WTC11 (cell line): ENCODE measurements at regions not wholly inside any gene's neighbourhood (a gene's known extent, or its start where the extent isn't known, plus 50 kb on each side); places are given as distances from the start of the nearest gene placed in this dataset.

Experiments
- ATAC-seq: fragments of 200-7000 bp; cut with Tn5 transposase; 2 replicates; pipeline ENCODE4 v1.10.0; 2021; ENCODE audit warnings: mild to moderate bottlenecking, moderate library complexity
- CTCF ChIA-PET: fragments of 300-600 bp; sonication (Branson Sonifier 250); formaldehyde crosslinking; loops from one replicate; lab custom pipeline; 2021; ENCODE audit warnings: antibody characterized with exemption; lab: Charles Lee
- POLR2A ChIA-PET: fragments of 350-600 bp; sonication (Branson Sonifier 250); formaldehyde crosslinking; loops from one replicate; lab custom pipeline; 2021; ENCODE audit warnings: antibody characterized with exemption; lab: Charles Lee
- DNase-seq: peaks from one replicate; pipeline ENCODE4 v3.0.0; 2021; ENCODE audit warnings: low spot score
- H3K27ac Mint-ChIP-seq: 2 replicates; pipeline ENCODE4 v1.8.0; 2021; ENCODE audit warnings: mixed read lengths
- H3K27me3 Mint-ChIP-seq: 2 replicates; pipeline ENCODE4 v1.8.0; 2021; ENCODE audit warnings: low read depth, mild to moderate bottlenecking, moderate library complexity, mixed read lengths
- H3K36me3 Mint-ChIP-seq: 2 replicates; pipeline ENCODE4 v1.8.0; 2021; ENCODE audit warnings: mixed read lengths
- H3K4me1 Mint-ChIP-seq: 2 replicates; pipeline ENCODE4 v1.8.0; 2022; ENCODE audit warnings: mixed read lengths
- H3K4me3 Mint-ChIP-seq: 2 replicates; pipeline ENCODE4 v1.8.0; 2021; ENCODE audit warnings: mild to moderate bottlenecking, moderate library complexity, mixed read lengths
- H3K9me3 Mint-ChIP-seq: 2 replicates; pipeline ENCODE4 v1.8.0; 2021; ENCODE audit warnings: mixed read lengths
- CREM ChIP-seq: sonication (generic); formaldehyde crosslinking; IDR thresholded peaks from 2 replicates; pipeline ENCODE4 v1.8.1; 2022; ENCODE audit warnings: mild to moderate bottlenecking, missing genetic modification reagents, moderate library complexity
- CTCF ChIP-seq: fragments of 200-600 bp; IDR thresholded peaks from 2 replicates; pipeline ENCODE4 v1.8.0; 2022; ENCODE audit warnings: antibody characterized with exemption
- E2F4 ChIP-seq: sonication (generic); formaldehyde crosslinking; IDR thresholded peaks from 2 replicates; pipeline ENCODE4 v1.8.1; 2022; ENCODE audit warnings: low read depth, mild to moderate bottlenecking, moderate library complexity, missing genetic modification reagents, borderline replicate concordance
- EMX1 ChIP-seq: fragments of 250-450 bp; sonication (Bioruptor Pico); IDR thresholded peaks from 2 replicates; pipeline ENCODE4 v1.8.0; 2021; ENCODE audit warnings: mild to moderate bottlenecking
- ERG ChIP-seq: fragments of 250-450 bp; sonication (Bioruptor Pico); IDR thresholded peaks from 2 replicates; pipeline ENCODE4 v1.8.0; 2021; ENCODE audit warnings: mild to moderate bottlenecking
- ETV6 ChIP-seq: sonication (generic); formaldehyde crosslinking; IDR thresholded peaks from 2 replicates; pipeline ENCODE4 v1.8.1; 2022; ENCODE audit warnings: mild to moderate bottlenecking, missing genetic modification reagents
- IRF1 ChIP-seq: sonication (generic); formaldehyde crosslinking; IDR thresholded peaks from 2 replicates; pipeline ENCODE4 v1.8.0; 2023; ENCODE audit warnings: missing genetic modification reagents
- NR1H2 ChIP-seq: sonication (generic); formaldehyde crosslinking; IDR thresholded peaks from 2 replicates; pipeline ENCODE4 v1.9.0; 2021; ENCODE audit warnings: mild to moderate bottlenecking, moderate library complexity, missing genetic modification reagents
- OVOL2 ChIP-seq: fragments of 250-450 bp; sonication (Bioruptor Pico); IDR thresholded peaks from 2 replicates; pipeline ENCODE4 v1.9.0; 2021; ENCODE audit warnings: mild to moderate bottlenecking, borderline replicate concordance
- RORB ChIP-seq: fragments of 250-450 bp; sonication (Bioruptor Pico); IDR thresholded peaks from 2 replicates; pipeline ENCODE4 v1.9.0; 2021; ENCODE audit warnings: mild to moderate bottlenecking
- TCF7 ChIP-seq: sonication (generic); formaldehyde crosslinking; IDR thresholded peaks from 2 replicates; pipeline ENCODE4 v1.8.0; 2022; ENCODE audit warnings: mild to moderate bottlenecking, low read depth, missing genetic modification reagents, moderate library complexity
- USF1 ChIP-seq: sonication (generic); formaldehyde crosslinking; IDR thresholded peaks from 2 replicates; pipeline ENCODE4 v1.8.0; 2022; ENCODE audit warnings: mild to moderate bottlenecking, missing genetic modification reagents
- ZNF219 ChIP-seq: sonication (generic); formaldehyde crosslinking; IDR thresholded peaks from 2 replicates; pipeline ENCODE4 v1.8.0; 2023; ENCODE audit warnings: missing genetic modification reagents, mild to moderate bottlenecking, borderline replicate concordance
- ZNF396 ChIP-seq: fragments of 250-450 bp; sonication (Bioruptor Pico); IDR thresholded peaks from 2 replicates; pipeline ENCODE4 v1.8.0; 2021; ENCODE audit warnings: mild to moderate bottlenecking, moderate library complexity, borderline replicate concordance
- ZNF416 ChIP-seq: fragments of 250-450 bp; sonication (Bioruptor Pico); IDR thresholded peaks from 2 replicates; pipeline ENCODE4 v1.9.0; 2021; ENCODE audit warnings: mild to moderate bottlenecking, inconsistent platforms
- TF ChIP-seq, protein P1 (sequence below): sonication (generic); formaldehyde crosslinking; conservative IDR thresholded peaks from 2 replicates; pipeline ENCODE4 v1.8.1; 2023; ENCODE audit warnings: mild to moderate bottlenecking, low read depth, missing genetic modification reagents, moderate library complexity
- TF ChIP-seq, protein P2 (sequence below): sonication (generic); formaldehyde crosslinking; IDR thresholded peaks from 2 replicates; pipeline ENCODE4 v1.8.1; 2023; ENCODE audit warnings: mild to moderate bottlenecking, missing genetic modification reagents, moderate library complexity
- TF ChIP-seq, protein P3 (sequence below): fragments of 250-450 bp; sonication (Bioruptor Pico); conservative IDR thresholded peaks from 2 replicates; pipeline ENCODE4 v1.9.0; 2021; ENCODE audit warnings: mild to moderate bottlenecking

GRCh38 chr11:97263183-97263858, 873.5 kb downstream of the JRKL start (continued):
- TF ChIP-seq ERG (CRISPR knock-in tag) (no peak), ZNF396 (no peak), ZNF219 (no peak)
- TF ChIP-seq, protein P1, sequence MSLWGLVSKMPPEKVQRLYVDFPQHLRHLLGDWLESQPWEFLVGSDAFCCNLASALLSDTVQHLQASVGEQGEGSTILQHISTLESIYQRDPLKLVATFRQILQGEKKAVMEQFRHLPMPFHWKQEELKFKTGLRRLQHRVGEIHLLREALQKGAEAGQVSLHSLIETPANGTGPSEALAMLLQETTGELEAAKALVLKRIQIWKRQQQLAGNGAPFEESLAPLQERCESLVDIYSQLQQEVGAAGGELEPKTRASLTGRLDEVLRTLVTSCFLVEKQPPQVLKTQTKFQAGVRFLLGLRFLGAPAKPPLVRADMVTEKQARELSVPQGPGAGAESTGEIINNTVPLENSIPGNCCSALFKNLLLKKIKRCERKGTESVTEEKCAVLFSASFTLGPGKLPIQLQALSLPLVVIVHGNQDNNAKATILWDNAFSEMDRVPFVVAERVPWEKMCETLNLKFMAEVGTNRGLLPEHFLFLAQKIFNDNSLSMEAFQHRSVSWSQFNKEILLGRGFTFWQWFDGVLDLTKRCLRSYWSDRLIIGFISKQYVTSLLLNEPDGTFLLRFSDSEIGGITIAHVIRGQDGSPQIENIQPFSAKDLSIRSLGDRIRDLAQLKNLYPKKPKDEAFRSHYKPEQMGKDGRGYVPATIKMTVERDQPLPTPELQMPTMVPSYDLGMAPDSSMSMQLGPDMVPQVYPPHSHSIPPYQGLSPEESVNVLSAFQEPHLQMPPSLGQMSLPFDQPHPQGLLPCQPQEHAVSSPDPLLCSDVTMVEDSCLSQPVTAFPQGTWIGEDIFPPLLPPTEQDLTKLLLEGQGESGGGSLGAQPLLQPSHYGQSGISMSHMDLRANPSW (CRISPR knock-in tag) = no peak

GRCh38 chr11:97269527-97269926, 879.7 kb downstream of the JRKL start:
- Mint-ChIP-seq H3K4me3 (no peak overlapping the region), H3K9me3 (peaks cover 5% of the 10 kb centered on the region), H3K4me1 (no peaks in the 10 kb centered on the region), H3K36me3 (no peaks in the 10 kb centered on the region), H3K27me3 (no peaks in the 10 kb centered on the region), H3K27ac (no peak overlapping the region)
- DNase-seq (no peak), ATAC-seq (peak; percentile 96)
- CTCF ChIA-PET = interaction anchor here (0.7 to 2.3 kb wide), 7 partner anchors 20 to 806 kb away, joined by 3 to 9 read pairs (median 7); no protein-coding TSS in a partner anchor
- TF ChIP-seq NR1H2 (no peak), CTCF (0 out of 2 replicates have a peak, but pooled peaks have one; percentile 45)
- TF ChIP-seq, all 79 proteins: peak for 1
- POLR2A ChIA-PET = no interaction called here

DNA sequence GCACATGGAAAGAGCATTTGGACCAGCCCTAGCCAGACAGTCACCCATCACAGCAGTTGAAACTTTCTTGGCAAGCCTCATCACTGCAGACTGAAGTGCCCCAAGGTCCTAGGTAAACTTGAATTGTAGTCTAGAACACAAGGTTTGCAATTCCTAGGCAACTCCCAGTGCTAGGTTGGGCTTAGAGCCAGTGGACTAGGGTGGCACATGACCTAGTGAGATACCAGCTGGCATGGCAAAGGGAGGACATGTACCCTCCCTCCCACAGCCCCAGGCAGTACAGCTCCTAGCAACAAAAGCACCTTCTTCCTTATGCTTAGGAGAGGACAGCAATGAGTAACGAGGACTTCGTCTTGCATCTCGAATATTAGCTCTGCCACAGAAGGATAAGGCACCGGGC, 889.5 kb downstream of the JRKL start:
- H3K4me1 Mint-ChIP-seq = 0 out of 2 replicates have a peak, but pooled peaks cover 7% of the 10 kb centered on the region
- H3K4me3 Mint-ChIP-seq = no peak overlapping the region
- POLR2A ChIA-PET = no interaction called here
- H3K27ac Mint-ChIP-seq = no peak overlapping the region
- H3K9me3 Mint-ChIP-seq = peaks cover 8% of the 10 kb centered on the region
- TF ChIP-seq ETV6 (CRISPR knock-in tag) = no peak
- TF ChIP-seq EMX1 = no peak
- no peak for TF ChIP-seq USF1 (CRISPR knock-in tag)
- TF ChIP-seq, protein P2, sequence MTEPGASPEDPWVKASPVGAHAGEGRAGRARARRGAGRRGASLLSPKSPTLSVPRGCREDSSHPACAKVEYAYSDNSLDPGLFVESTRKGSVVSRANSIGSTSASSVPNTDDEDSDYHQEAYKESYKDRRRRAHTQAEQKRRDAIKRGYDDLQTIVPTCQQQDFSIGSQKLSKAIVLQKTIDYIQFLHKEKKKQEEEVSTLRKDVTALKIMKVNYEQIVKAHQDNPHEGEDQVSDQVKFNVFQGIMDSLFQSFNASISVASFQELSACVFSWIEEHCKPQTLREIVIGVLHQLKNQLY (CRISPR knock-in tag) = no peak
- TF ChIP-seq ZNF416 (CRISPR knock-in tag) = no peak
- no peak for ATAC-seq
- no peaks in the 10 kb centered on the region for H3K36me3 Mint-ChIP-seq
- CTCF ChIA-PET = no interaction called here
- no peaks in the 10 kb centered on the region for H3K27me3 Mint-ChIP-seq
- no peak for DNase-seq

DNA sequence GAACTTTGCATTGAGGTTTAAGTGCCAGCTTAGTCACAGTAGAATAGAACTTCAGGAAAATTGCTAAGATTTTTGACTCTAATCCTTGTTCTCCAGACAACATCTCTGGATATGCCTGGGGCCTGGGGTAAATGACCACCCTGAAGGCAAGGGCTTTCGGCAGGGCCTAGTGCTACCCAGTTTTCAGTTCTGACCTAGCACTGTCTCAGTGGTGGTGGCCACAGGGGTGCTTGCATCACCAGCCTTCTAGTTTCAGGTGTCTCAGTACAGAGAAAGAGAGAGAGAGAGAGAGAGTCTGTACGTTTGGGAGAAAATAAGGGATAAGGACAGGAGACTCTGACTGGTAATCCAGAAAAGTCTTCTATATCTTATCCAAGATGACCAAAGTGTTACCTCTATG, 890.5 kb downstream of the JRKL start:
- Mint-ChIP-seq H3K4me1 (0 out of 2 replicates have a peak, but pooled peaks cover 7% of the 10 kb centered on the region), H3K4me3 (no peak overlapping the region), H3K36me3 (no peaks in the 10 kb centered on the region), H3K27me3 (no peaks in the 10 kb centered on the region), H3K27ac (no peak overlapping the region), H3K9me3 (peaks cover 1% of the 10 kb centered on the region; the same call in 1 of the 2 replicates)
- ChIA-PET POLR2A (no interaction called here), CTCF (no interaction called here)
- no peak for ATAC-seq
- DNase-seq = no peak
- TF ChIP-seq TCF7 (no peak), E2F4 (no peak), RORB (CRISPR knock-in tag) (no peak), OVOL2 (no peak), CREM (CRISPR knock-in tag) (no peak), IRF1 (no peak)
- TF ChIP-seq, protein P3, sequence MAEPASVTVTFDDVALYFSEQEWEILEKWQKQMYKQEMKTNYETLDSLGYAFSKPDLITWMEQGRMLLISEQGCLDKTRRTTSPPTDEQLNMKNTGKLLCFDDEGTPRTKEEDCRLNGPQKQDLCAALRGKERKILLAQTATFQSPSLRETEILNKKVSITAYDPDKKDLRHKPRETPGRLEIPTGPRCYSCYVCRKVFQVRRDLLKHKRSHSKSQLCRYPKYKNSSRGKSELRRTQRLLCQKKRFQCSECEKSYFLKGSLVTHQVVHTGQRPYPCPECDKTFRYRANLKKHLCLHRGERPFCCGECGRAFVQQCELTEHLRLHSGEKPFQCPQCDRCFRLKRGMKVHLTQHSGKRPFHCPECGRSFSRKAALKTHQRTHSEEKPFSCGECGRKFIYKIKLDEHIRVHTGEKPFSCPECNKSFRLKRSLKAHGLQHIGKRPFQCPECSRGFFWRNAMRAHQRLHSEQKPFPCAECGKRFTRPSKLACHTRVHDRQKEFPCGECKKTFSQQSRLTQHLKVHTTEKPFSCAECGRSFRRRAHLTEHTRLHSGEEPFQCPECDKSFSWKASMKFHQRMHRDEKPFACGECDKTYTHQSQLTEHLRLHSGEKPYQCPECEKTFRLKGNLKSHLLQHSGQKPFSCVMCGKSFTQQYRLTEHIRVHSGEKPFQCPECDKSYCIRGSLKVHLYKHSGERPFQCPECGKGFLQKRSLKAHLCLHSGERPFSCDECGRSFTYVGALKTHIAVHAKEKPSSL (CRISPR knock-in tag) = no peak
